IMR-90 (cell line): ENCODE measurements at regions not wholly inside any gene's neighbourhood (a gene's known extent, or its start where the extent isn't known, plus 50 kb on each side); places are given as distances from the start of the nearest gene placed in this dataset.

Experiments used
- CEBPB ChIP-seq: IDR thresholded peaks from 2 replicates; pipeline ENCODE4 v1.6.1; 2012; ENCODE audit warnings: low read depth, low read length, improper control_type of control experiment
- CHD1 ChIP-seq: IDR thresholded peaks from 2 replicates; pipeline ENCODE4 v1.6.1; 2012; ENCODE audit warnings: low read depth, low read length, improper control_type of control experiment
- CTCF ChIP-seq: conservative IDR thresholded peaks from 2 replicates; pipeline ENCODE4 v1.5.1; 2012; ENCODE audit warnings: mild to moderate bottlenecking, low read depth, low read length, improper control_type of control experiment
- ELK1 ChIP-seq: fragments of 150-350 bp; IDR thresholded peaks from 2 replicates; pipeline ENCODE4 v1.6.1; 2016; ENCODE audit warnings: low read depth, mild to moderate bottlenecking, low read length, moderate library complexity, borderline replicate concordance
- MAZ ChIP-seq: IDR thresholded peaks from 2 replicates; pipeline ENCODE4 v1.6.1; 2012; ENCODE audit warnings: low read depth, mild to moderate bottlenecking, low read length, improper control_type of control experiment, moderate library complexity, borderline replicate concordance
- POLR2A ChIP-seq: IDR thresholded peaks from 2 replicates; pipeline ENCODE4 v1.6.1; 2012; ENCODE audit warnings: mild to moderate bottlenecking, low read depth, low read length
- RCOR1 ChIP-seq: IDR thresholded peaks from 2 replicates; pipeline ENCODE4 v1.6.1; 2012; ENCODE audit warnings: mild to moderate bottlenecking, low read length, improper control_type of control experiment; ENCODE audit not compliant: insufficient replicate concordance
- USF2 ChIP-seq: fragments of 150-350 bp; IDR thresholded peaks from 2 replicates; pipeline ENCODE4 v1.6.1; 2017; ENCODE audit warnings: mild to moderate bottlenecking, antibody characterized with exemption, low read length, low read depth

- TF ChIP-seq POLR2A (no peak), CTCF (no peak), ELK1 (no peak), USF2 (no peak), MAZ (no peak), RCOR1 (no peak), CHD1 (no peak), CEBPB (no peak)
Observed at GRCh38 chr2:123211181-123211580, 813.9 kb upstream of the CNTNAP5 start.
